Naive B cell (primary cell): ENCODE measurements at regions not wholly inside any gene's neighbourhood (a gene's known extent, or its start where the extent isn't known, plus 50 kb on each side); places are given as distances from the start of the nearest gene placed in this dataset.

ENCODE experiments used
- ATAC-seq, 2 donors: fragments of 150-1000 bp; cut with Tn5 transposase; 2 replicates each; pipeline ENCODE4 v1.10.0; 2021; ENCODE audit warnings: low read depth in 2 of 2, mild to moderate bottlenecking in 2 of 2, moderate library complexity in 2 of 2
- DNase-seq: peaks from one replicate; pipeline ENCODE4 v3.0.0; 2022
- H3K27ac Mint-ChIP-seq, 6 donors: one replicate each; pipeline ENCODE4 v1.8.0; 2020 to 2022; ENCODE audit warnings: mild to moderate bottlenecking in 6 of 6, mixed read lengths in 6 of 6, moderate library complexity in 5 of 6, inconsistent platforms in 2 of 6
- H3K27me3 Mint-ChIP-seq, 3 donors: one replicate each; pipeline ENCODE4 v1.8.0; 2021 to 2022; ENCODE audit warnings: mixed read lengths in 3 of 3, mild to moderate bottlenecking in 1 of 3
- H3K36me3 Mint-ChIP-seq, 2 donors: one replicate each; pipeline ENCODE4 v1.8.0; 2020 to 2022; ENCODE audit warnings: mixed read lengths in 2 of 2, inconsistent platforms in 1 of 2, mild to moderate bottlenecking in 1 of 2
- H3K4me1 Mint-ChIP-seq, 3 donors: one replicate each; pipeline ENCODE4 v1.8.0; 2020 to 2022; ENCODE audit warnings: mixed read lengths in 3 of 3, inconsistent platforms in 1 of 3, mild to moderate bottlenecking in 1 of 3, moderate library complexity in 1 of 3
- H3K4me3 Mint-ChIP-seq, 8 donors: one replicate each; pipeline ENCODE4 v1.8.0; 2020 to 2022; ENCODE audit warnings: mild to moderate bottlenecking in 8 of 8, mixed read lengths in 8 of 8, moderate library complexity in 8 of 8, inconsistent platforms in 2 of 8
- H3K9me3 Mint-ChIP-seq, 7 donors: one replicate each; pipeline ENCODE4 v1.8.0; 2020 to 2022; ENCODE audit warnings: mixed read lengths in 7 of 7, mild to moderate bottlenecking in 5 of 7, inconsistent platforms in 2 of 7, moderate library complexity in 1 of 7

DNA sequence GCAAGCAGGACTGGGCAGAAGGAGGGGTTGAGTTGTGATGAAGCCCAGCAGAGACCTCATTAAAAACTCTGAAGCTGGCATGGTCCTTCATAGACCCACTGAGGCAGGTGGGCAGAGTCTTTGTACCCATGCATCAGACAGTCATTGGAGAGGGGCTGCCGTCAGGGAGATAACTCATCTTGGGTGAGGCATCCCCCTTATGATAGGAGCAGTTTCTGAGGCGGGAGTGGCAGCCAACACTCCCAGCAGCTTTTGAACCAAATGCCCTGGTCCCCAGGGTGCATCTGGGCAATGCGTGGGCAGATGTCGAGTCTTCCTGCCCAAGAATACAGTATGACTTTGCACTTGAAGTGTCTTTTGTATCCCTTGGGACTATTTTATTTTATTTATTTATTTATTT, 68.1 kb downstream of the HTR5A start:
- Mint-ChIP-seq H3K4me1 (no peaks in the 10 kb centered on the region), H3K9me3 (peaks cover 0 to 7% (median 0%) of the 10 kb centered on the region in 7 donors), H3K27ac (no peak overlapping the region), H3K27me3 (peaks cover 32 to 43% (median 33%) of the 10 kb centered on the region in 3 donors), H3K4me3 (no peak overlapping the region), H3K36me3 (peaks cover 0 to 5% of the 10 kb centered on the region in 2 donors)
- ATAC-seq (no peak), DNase-seq (no peak)

DNA sequence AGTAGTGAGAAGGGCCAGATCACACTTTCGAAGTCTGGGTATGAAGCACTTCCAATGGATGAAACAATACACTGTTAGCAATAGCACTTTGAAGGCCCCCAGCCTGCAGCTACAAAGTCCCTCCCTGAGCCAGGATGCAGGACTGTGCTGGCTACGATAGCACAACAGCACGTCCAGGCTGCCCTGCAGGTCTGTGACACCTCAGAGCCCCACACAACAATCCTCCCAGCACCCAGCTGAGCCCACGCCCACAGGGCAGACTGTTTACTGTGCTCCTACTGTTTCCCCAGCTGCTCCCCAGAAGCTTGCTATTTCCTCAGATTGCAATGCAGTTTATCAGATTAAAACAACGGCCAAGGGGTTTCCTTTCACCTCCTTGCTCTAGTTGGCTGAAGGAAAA, 71.4 kb downstream of the HTR5A start:
- peaks cover 0 to 5% of the 10 kb centered on the region in 2 donors for H3K36me3 Mint-ChIP-seq
- ATAC-seq, result no peak
- peaks cover 0 to 9% (median 0%) of the 10 kb centered on the region in 7 donors for H3K9me3 Mint-ChIP-seq
- no peak for DNase-seq
- H3K27ac Mint-ChIP-seq, result no peak overlapping the region
- no peak overlapping the region for H3K4me3 Mint-ChIP-seq
- peaks cover 34 to 59% (median 45%) of the 10 kb centered on the region in 3 donors for H3K27me3 Mint-ChIP-seq
- no peaks in the 10 kb centered on the region for H3K4me1 Mint-ChIP-seq

DNA sequence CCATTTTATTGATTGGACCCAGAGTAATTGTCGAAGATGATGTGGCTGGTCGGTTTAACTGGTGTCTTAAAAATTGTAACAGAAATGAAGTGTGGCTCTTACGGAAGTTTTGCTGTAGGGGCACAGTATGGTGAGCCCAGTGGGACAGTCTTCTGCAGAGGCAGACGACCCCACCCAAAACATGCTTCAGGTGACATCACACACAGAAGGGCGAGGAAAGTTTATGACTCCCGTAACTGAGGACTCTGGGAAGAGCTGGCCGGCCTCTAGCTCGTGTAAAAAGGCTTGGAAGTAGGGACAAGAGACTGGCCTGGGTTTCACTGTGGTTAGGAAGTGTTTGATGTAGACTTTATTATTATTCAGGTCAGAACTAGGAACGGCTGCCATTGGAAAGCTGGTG, 73.3 kb downstream of the HTR5A start:
- no peak overlapping the region for H3K4me3 Mint-ChIP-seq
- peaks cover 35 to 50% (median 39%) of the 10 kb centered on the region in 3 donors for H3K27me3 Mint-ChIP-seq
- ATAC-seq (no peak), DNase-seq (no peak)
- H3K27ac Mint-ChIP-seq, result no peak overlapping the region
- no peaks in the 10 kb centered on the region for H3K4me1 Mint-ChIP-seq
- no peaks in the 10 kb centered on the region for H3K36me3 Mint-ChIP-seq
- H3K9me3 Mint-ChIP-seq, result peaks cover 0 to 4% (median 0%) of the 10 kb centered on the region in 7 donors

DNA sequence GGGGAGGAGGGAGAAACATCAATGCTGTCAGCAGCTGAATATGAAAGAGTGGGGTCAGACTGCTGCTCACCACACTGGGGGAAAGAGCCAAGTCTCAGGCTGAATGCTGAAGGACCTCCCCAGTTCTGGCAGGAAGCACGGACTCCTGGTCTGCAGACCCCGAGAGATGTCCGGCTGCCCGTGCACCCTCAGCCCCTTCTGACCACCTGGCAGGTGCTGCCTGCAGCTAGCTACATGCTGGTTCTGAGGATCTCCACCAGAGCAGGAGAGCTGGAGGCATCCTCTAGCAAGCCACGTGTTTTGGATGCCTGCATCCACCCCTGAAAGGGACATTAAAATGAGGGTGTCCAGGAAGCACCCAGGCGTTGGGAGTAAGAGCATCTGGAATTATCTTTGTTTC, 74.2 kb downstream of the HTR5A start:
- H3K27ac Mint-ChIP-seq, result peak overlapping the region in 1 of 6 donors; percentile 25
- no peak for ATAC-seq
- H3K36me3 Mint-ChIP-seq, result no peaks in the 10 kb centered on the region
- H3K27me3 Mint-ChIP-seq, result peaks cover 30 to 44% (median 33%) of the 10 kb centered on the region in 3 donors
- no peak for DNase-seq
- H3K4me1 Mint-ChIP-seq, result no peaks in the 10 kb centered on the region
- H3K9me3 Mint-ChIP-seq, result peaks cover 0 to 4% (median 0%) of the 10 kb centered on the region in 7 donors
- no peak overlapping the region for H3K4me3 Mint-ChIP-seq

DNA sequence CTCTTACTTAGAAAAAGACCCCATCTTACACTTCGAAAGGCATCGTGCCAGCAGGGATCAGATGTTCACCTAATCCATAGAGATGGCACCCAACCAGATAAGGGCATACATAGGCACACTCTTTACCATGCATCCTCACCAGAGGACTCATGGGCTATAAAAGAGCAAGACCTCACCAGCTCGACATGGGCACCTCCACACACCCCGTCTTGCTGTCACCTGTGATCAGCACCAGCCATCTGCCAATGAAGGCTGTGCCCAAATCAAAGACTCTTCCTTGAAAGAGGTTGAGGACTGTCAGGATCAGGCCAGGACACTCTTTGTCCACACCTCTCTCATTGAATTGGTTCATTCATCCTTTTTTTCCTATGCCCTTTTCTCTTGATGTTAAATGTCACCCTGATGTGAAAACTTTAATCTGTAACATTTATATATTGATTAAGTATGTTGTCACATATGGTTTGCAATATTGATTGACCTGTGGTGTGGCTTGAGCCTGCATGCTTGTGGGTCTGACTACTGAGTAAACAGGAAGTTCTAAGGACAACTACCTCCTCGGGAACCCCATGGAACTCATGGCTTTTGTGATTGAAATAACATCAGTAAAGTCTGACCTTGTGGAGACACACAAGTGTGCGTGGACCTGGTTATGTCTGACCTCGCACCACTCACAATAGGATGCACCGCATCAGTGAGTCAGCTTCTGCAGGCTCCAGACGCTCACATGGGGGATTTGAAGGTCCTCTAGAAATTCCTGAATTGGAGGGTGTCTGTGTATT, 75.5 kb downstream of the HTR5A start:
- no peak overlapping the region for H3K4me3 Mint-ChIP-seq
- no peak overlapping the region for H3K27ac Mint-ChIP-seq
- H3K9me3 Mint-ChIP-seq, result peaks cover 0 to 6% (median 1%) of the 10 kb centered on the region in 7 donors
- no peaks in the 10 kb centered on the region for H3K4me1 Mint-ChIP-seq
- peaks cover 24 to 41% (median 30%) of the 10 kb centered on the region in 3 donors for H3K27me3 Mint-ChIP-seq
- ATAC-seq, result no peak
- no peaks in the 10 kb centered on the region for H3K36me3 Mint-ChIP-seq
- no peak for DNase-seq

DNA sequence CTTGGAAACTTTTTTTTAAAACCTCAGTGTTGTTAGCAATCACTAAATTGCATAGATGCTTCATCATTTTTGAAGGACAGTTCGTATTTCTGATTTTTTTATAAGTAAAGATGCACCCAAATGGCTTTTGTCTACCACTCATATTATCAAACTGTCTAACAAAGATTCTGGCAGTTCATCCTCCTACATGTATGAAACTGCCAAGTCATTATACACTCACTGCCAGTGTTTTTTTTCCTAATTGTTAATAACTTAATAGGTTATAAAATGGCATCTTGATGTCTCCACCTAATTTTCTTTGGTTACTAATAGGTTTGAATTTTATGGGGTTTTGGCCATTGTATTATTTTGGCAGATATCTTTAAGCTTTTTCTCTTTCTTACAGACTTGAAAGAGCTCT, 77.0 kb downstream of the HTR5A start:
- DNase-seq, result no peak
- H3K27me3 Mint-ChIP-seq, result peaks cover 17 to 25% (median 19%) of the 10 kb centered on the region in 3 donors
- no peak overlapping the region for H3K27ac Mint-ChIP-seq
- peaks cover 5 to 6% of the 10 kb centered on the region in 2 donors for H3K36me3 Mint-ChIP-seq
- no peak overlapping the region for H3K4me3 Mint-ChIP-seq
- H3K4me1 Mint-ChIP-seq, result no peaks in the 10 kb centered on the region
- H3K9me3 Mint-ChIP-seq, result peaks cover 0 to 14% (median 7%) of the 10 kb centered on the region in 7 donors
- no peak for ATAC-seq

DNA sequence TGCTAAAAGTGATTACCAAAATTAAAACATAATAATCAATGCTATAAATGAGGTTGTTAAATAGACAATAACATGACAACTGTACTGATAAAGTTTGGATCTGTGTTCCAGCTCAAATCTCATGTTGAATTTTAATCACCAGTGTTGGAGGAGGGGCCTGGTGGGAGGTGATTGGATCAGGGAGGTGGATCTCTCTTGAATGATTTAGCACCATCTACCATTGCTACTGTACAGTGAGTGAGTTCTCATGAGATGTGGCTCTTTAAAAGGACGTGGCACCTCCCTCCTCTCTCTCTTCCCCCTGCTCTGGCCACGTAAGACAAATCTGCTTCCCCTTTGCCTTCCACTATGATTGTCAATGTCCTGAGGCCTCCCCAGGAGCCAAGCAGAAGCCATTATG, 77.5 kb downstream of the HTR5A start:
- DNase-seq, result no peak
- H3K4me3 Mint-ChIP-seq, result no peak overlapping the region
- peaks cover 15 to 21% (median 19%) of the 10 kb centered on the region in 3 donors for H3K27me3 Mint-ChIP-seq
- H3K4me1 Mint-ChIP-seq, result no peaks in the 10 kb centered on the region
- peaks cover 5 to 8% of the 10 kb centered on the region in 2 donors for H3K36me3 Mint-ChIP-seq
- peak overlapping the region in 1 of 6 donors; percentile 51 for H3K27ac Mint-ChIP-seq
- ATAC-seq, result no peak
- peaks cover 0 to 14% (median 7%) of the 10 kb centered on the region in 7 donors for H3K9me3 Mint-ChIP-seq

DNA sequence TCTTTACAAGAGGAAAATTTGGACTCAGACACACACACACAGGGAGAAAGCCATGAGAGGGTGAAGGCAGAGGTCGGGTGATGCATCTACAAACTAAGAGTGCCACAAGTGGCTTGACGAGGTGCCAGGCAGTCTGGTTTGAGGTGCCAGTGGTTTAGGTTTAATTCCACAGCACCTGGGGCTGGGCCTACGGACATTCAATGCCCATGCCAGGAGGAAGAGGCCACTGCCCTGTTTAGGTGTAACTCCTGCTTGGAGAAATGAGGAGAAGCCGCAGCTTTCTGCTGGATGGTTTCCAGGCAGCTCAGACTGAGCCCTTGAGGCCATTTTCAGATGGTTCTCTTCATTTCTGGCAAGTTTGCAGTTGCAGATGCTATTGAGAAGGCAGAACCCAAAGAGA, 83.6 kb downstream of the HTR5A start:
- Mint-ChIP-seq H3K27ac (no peak overlapping the region), H3K4me1 (no peaks in the 10 kb centered on the region), H3K36me3 (peaks cover 8% of the 10 kb centered on the region in 2 donors), H3K27me3 (peaks cover 0 to 17% (median 0%) of the 10 kb centered on the region in 3 donors), H3K9me3 (peaks cover 0 to 20% (median 11%) of the 10 kb centered on the region in 7 donors), H3K4me3 (no peak overlapping the region)
- ATAC-seq (no peak), DNase-seq (no peak)

DNA sequence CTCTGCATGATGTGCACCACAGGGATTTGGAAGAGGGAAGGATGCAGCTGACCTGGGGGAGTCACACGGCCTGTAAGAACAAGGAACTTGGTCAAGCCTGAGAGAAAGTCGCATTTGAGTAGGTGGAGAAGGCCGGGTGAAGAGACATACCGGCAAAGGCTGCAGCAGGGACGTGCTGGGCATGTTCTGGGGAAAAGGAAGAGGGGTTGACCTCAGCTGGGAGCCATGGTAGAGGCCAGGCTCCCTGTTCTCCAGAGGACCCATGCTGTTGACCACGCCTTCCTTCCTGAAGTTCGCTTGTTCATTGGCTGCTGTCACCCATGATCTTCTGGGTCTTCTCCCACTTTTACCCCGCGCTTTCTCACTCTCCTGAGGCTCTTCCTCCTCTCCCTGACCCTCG, 84.5 kb downstream of the HTR5A start:
- ATAC-seq (no peak), DNase-seq (no peak)
- peak overlapping the region in 1 of 8 donors; percentile 65 for H3K4me3 Mint-ChIP-seq
- peaks cover 0 to 20% (median 11%) of the 10 kb centered on the region in 7 donors for H3K9me3 Mint-ChIP-seq
- no peaks in the 10 kb centered on the region for H3K4me1 Mint-ChIP-seq
- H3K27me3 Mint-ChIP-seq, result peaks cover 0 to 17% (median 0%) of the 10 kb centered on the region in 3 donors
- no peak overlapping the region for H3K27ac Mint-ChIP-seq
- peaks cover 8% of the 10 kb centered on the region in 2 donors for H3K36me3 Mint-ChIP-seq

DNA sequence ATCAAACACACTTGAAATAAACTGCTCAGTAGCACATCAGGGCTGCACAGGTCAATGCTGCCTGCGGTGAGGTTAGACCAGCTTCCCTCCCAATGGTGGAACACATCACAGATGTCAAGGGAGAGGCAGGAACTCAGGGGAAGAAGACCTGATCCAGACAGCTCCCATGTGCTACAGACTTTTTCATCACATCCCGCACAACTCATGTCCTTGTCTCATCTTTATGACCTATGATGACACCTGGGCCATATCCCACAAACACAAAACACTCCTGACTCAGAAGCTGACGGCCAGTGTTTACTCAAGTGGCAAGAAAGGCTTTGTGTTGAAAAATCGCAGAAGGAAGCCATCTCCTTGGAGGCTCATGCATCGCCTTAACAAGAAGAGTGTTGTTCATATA, 91.6 kb downstream of the HTR5A start:
- no peak overlapping the region for H3K4me3 Mint-ChIP-seq
- H3K27me3 Mint-ChIP-seq, result peaks cover 6 to 8% (median 8%) of the 10 kb centered on the region in 3 donors
- no peaks in the 10 kb centered on the region for H3K36me3 Mint-ChIP-seq
- H3K9me3 Mint-ChIP-seq, result peaks cover 0 to 6% (median 5%) of the 10 kb centered on the region in 7 donors
- DNase-seq (no peak), ATAC-seq (no peak)
- H3K4me1 Mint-ChIP-seq, result no peaks in the 10 kb centered on the region
- no peak overlapping the region for H3K27ac Mint-ChIP-seq

DNA sequence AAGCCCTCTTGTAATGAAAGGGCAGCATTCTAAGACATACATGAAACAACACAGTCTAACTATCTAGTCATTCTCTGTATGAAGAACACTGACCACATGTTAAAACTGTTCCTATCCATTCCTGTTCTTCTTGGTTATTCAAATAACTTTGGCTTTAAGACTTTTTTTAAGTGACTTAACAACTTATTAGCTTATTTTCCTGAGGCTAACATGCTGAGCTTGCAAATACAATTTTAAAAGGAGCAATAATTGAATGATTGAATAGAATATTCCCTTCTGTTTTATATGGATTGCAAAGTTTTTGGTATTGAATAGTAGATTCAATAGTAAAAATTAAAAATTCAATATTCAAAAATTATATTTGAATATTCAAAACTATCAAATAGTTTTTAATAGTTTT, 92.3 kb downstream of the HTR5A start:
- Mint-ChIP-seq H3K9me3 (peaks cover 0 to 6% (median 5%) of the 10 kb centered on the region in 7 donors), H3K27ac (no peak overlapping the region)

DNA sequence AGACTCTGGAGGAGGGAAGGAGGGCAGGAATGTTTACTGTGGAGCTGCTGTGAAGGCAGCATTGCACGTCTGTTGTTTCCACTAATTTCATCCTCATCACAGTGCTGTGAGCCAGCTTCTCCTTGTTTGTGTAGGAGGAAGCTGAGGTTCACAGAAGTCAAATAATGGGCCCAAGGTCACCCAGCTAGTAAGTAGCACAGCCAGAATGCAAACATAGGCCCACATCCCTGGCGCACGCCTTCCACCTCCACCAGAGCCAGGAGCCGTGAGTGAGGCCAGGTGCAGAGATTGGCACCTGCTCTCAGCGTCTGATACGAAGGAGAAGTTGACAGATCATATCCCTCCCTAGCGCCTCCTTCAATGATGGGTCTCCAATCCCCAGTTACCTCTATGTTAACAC, 93.6 kb downstream of the HTR5A start:
- ATAC-seq (no peak), DNase-seq (no peak)
- H3K27ac Mint-ChIP-seq, result no peak overlapping the region
- H3K27me3 Mint-ChIP-seq, result peaks cover 6 to 21% (median 16%) of the 10 kb centered on the region in 3 donors
- no peaks in the 10 kb centered on the region for H3K4me1 Mint-ChIP-seq
- H3K9me3 Mint-ChIP-seq, result peaks cover 0 to 2% (median under 1%) of the 10 kb centered on the region in 7 donors
- no peak overlapping the region for H3K4me3 Mint-ChIP-seq
- H3K36me3 Mint-ChIP-seq, result no peaks in the 10 kb centered on the region

More for the DNA sequence above, 92.3 kb downstream of the HTR5A start:
- Mint-ChIP-seq H3K4me3 (no peak overlapping the region), H3K4me1 (no peaks in the 10 kb centered on the region), H3K36me3 (no peaks in the 10 kb centered on the region), H3K27me3 (peaks cover 6 to 10% (median 8%) of the 10 kb centered on the region in 3 donors)
- DNase-seq (no peak), ATAC-seq (no peak)

DNA sequence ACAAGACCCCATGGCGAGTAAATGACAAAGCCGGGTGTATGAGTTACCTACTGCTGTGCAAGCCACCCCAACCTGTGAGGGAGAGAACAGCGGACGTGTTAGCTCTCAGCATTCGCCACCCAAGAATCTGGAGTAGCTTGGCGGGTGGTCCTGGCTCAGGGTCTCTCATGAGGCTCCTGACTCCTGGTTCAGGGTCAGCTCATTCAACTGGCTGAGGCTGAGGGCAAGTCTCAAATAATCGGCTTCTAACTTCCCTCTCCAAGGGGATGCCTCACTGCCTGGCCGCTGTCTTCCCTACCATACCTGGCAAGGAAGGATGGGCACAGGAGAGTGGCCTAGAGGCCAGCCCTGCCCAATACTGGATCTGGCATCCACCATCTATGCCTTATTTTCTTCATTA, 94.2 kb downstream of the HTR5A start:
- no peak overlapping the region for H3K27ac Mint-ChIP-seq
- H3K27me3 Mint-ChIP-seq, result peaks cover 6 to 21% (median 16%) of the 10 kb centered on the region in 3 donors
- no peaks in the 10 kb centered on the region for H3K36me3 Mint-ChIP-seq
- peak overlapping the region in 1 of 8 donors; percentile 18 for H3K4me3 Mint-ChIP-seq
- DNase-seq, result no peak
- no peaks in the 10 kb centered on the region for H3K9me3 Mint-ChIP-seq
- H3K4me1 Mint-ChIP-seq, result no peaks in the 10 kb centered on the region
- ATAC-seq, result no peak

DNA sequence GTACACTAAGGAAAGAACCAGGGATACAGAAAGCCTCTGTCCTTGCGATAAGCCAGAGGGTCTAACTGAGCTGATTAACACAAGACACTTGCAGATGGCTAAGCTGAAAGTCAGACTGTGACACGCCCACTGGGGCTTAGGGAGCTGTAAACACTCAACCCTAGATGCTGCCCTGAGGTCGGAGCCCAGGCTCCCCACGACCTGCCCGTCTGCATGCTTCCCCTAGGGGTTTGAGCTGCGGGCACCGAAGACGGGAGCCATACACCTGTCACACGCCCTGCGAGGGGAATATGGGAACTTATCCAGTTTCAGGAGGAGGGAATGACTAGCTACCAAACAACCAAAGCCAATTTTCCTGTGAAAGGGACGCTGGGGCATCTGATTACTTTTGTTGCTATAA, 96.0 kb downstream of the HTR5A start:
- H3K27me3 Mint-ChIP-seq, result peaks cover 6 to 28% (median 26%) of the 10 kb centered on the region in 3 donors
- no peak for ATAC-seq
- no peaks in the 10 kb centered on the region for H3K4me1 Mint-ChIP-seq
- H3K27ac Mint-ChIP-seq, result peak overlapping the region in 1 of 6 donors; percentile 47
- DNase-seq, result no peak
- H3K4me3 Mint-ChIP-seq, result peak overlapping the region in 1 of 8 donors; percentile 48
- no peaks in the 10 kb centered on the region for H3K9me3 Mint-ChIP-seq
- no peaks in the 10 kb centered on the region for H3K36me3 Mint-ChIP-seq
